GM12892 (cell line): ENCODE measurements at regions not wholly inside any gene's neighbourhood (a gene's known extent, or its start where the extent isn't known, plus 50 kb on each side); places are given as distances from the start of the nearest gene placed in this dataset.

Experiments used
- POLR2A ChIP-seq: IDR thresholded peaks from 2 replicates; pipeline ENCODE4 v1.6.1; 2011; ENCODE audit warnings: low read depth, low read length, control low read depth
- POLR2AphosphoS5 ChIP-seq: IDR thresholded peaks from 2 replicates; pipeline ENCODE4 v1.6.1; 2011; ENCODE audit warnings: low read depth, low read length, control low read depth
- TAF1 ChIP-seq: IDR thresholded peaks from 2 replicates; pipeline ENCODE4 v1.6.1; 2011; ENCODE audit warnings: low read depth, mild to moderate bottlenecking, control low read depth, low read length, borderline replicate concordance

- no peak for TF ChIP-seq POLR2AphosphoS5
- no peak for TF ChIP-seq POLR2A
- TF ChIP-seq TAF1 = no peak
These were observed 103.0 kb downstream of the ALDH8A1 start for GRCh38 chr6:134846865-134847264.
